AG08395 (cell line): ENCODE measurements at regions not wholly inside any gene's neighbourhood (a gene's known extent, or its start where the extent isn't known, plus 50 kb on each side); places are given as distances from the start of the nearest gene placed in this dataset.

ENCODE experiments used
- DNase-seq: peaks from one replicate; pipeline ENCODE4 v3.0.0; 2012; ENCODE audit warnings: mixed read lengths, low spot score

- no peak for DNase-seq
Measured at GRCh38 chr9:84456527-84456926, 116.0 kb upstream of the SLC28A3 start.

GRCh38 chr9:84460695-84461094 lies 120.1 kb upstream of the SLC28A3 start:
- DNase-seq, result no peak

GRCh38 chr9:84463272-84463671 lies 122.7 kb upstream of the SLC28A3 start:
- no peak for DNase-seq

- DNase-seq, result no peak
Measured at GRCh38 chr9:84466580-84467285, 126.2 kb upstream of the SLC28A3 start.

- DNase-seq, result no peak
Measured at GRCh38 chr9:84471816-84472215, 131.3 kb upstream of the SLC28A3 start.

- no peak for DNase-seq
Measured at GRCh38 chr9:84478996-84479395, 138.4 kb upstream of the SLC28A3 start.

GRCh38 chr9:84480071-84480470 lies 139.5 kb upstream of the SLC28A3 start:
- DNase-seq, result no peak

- no peak for DNase-seq
Measured at GRCh38 chr9:84481231-84481630, 140.7 kb upstream of the SLC28A3 start.

GRCh38 chr9:84481636-84482218 lies 141.2 kb upstream of the SLC28A3 start:
- no peak for DNase-seq

GRCh38 chr9:84482607-84483006 lies 142.0 kb upstream of the SLC28A3 start:
- DNase-seq, result no peak

- no peak for DNase-seq
Measured at GRCh38 chr9:84484172-84484571, 143.6 kb upstream of the SLC28A3 start.

GRCh38 chr9:84485539-84485938 lies 145.0 kb upstream of the SLC28A3 start:
- DNase-seq, result no peak

- no peak for DNase-seq
Measured at GRCh38 chr9:84486663-84487062, 146.1 kb upstream of the SLC28A3 start.

- DNase-seq, result no peak
Measured at GRCh38 chr9:84490206-84490841, 149.8 kb upstream of the SLC28A3 start.

GRCh38 chr9:84490842-84491325 lies 150.3 kb upstream of the SLC28A3 start:
- DNase-seq, result no peak

GRCh38 chr9:84492366-84493159 lies 152.0 kb upstream of the SLC28A3 start:
- no peak for DNase-seq

GRCh38 chr9:84493284-84493947 lies 152.9 kb upstream of the SLC28A3 start:
- no peak for DNase-seq

- DNase-seq, result no peak
Measured at GRCh38 chr9:84499969-84500582, 159.5 kb upstream of the SLC28A3 start.

GRCh38 chr9:84500826-84501225 lies 160.3 kb upstream of the SLC28A3 start:
- DNase-seq, result no peak

- no peak for DNase-seq
Measured at GRCh38 chr9:84501587-84501986, 161.0 kb upstream of the SLC28A3 start.

GRCh38 chr9:84502066-84502465 lies 161.5 kb upstream of the SLC28A3 start:
- no peak for DNase-seq

- DNase-seq, result no peak
Measured at GRCh38 chr9:84504360-84504759, 163.8 kb upstream of the SLC28A3 start.
